Upper lobe of left lung (tissue), 4 donors: ENCODE measurements at regions not wholly inside any gene's neighbourhood (a gene's known extent, or its start where the extent isn't known, plus 50 kb on each side); places are given as distances from the start of the nearest gene placed in this dataset.

Source experiments
- CTCF ChIP-seq, 6 experiments: fragments of 450-650 bp in 4 of 6; fragments of 200-600 bp in 2 of 6; sonication (generic) in 2 of 6; IDR thresholded peaks; one replicate each; pipeline ENCODE4 v1.5.1; 2016 to 2019; ENCODE audit warnings: antibody characterized with exemption in 6 of 6
- EP300 ChIP-seq, 4 donors: sonication (generic); formaldehyde crosslinking; IDR thresholded peaks; one replicate each; pipeline ENCODE4 v1.5.1; 2017; ENCODE audit warnings: antibody characterized with exemption in 4 of 4, control low read depth in 2 of 4
- POLR2A ChIP-seq, 4 donors: fragments of 450-650 bp; IDR thresholded peaks; one replicate each; pipeline ENCODE4 v1.5.1; 2016 to 2017; ENCODE audit warnings: antibody characterized with exemption in 4 of 4, mild to moderate bottlenecking in 2 of 4

- TF ChIP-seq CTCF (IDR thresholded peaks at IDR 0.05) = no peak
- TF ChIP-seq POLR2A (IDR thresholded peaks at IDR 0.05) = no peak
- no peak for TF ChIP-seq EP300 (IDR thresholded peaks at IDR 0.05)
Observed at GRCh38 chr18:73514449-73514848, 633.2 kb downstream of the FBXO15 start.
